Lower lobe of right lung (tissue), 2 donors: ENCODE measurements at regions not wholly inside any gene's neighbourhood (a gene's known extent, or its start where the extent isn't known, plus 50 kb on each side); places are given as distances from the start of the nearest gene placed in this dataset.

Experiments used
- ATAC-seq, 2 donors: fragments of 200-7000 bp; cut with Tn5 transposase; one replicate each; pipeline ENCODE4 v1.9.1; 2020 to 2022; ENCODE audit warnings: mild to moderate bottlenecking in 2 of 2, moderate library complexity in 2 of 2
- DNase-seq: peaks from one replicate; pipeline ENCODE4 v3.0.0-alpha.2; 2020
- H3K27ac ChIP-seq: fragments of 200-600 bp; one replicate; pipeline ENCODE4 v1.8.0; 2022
- H3K27me3 ChIP-seq: fragments of 200-600 bp; one replicate; pipeline ENCODE4 v1.8.0; 2022; ENCODE audit warnings: low read depth
- H3K36me3 ChIP-seq: fragments of 200-600 bp; one replicate; pipeline ENCODE4 v1.8.0; 2022; ENCODE audit warnings: mild to moderate bottlenecking
- H3K4me1 ChIP-seq: fragments of 200-600 bp; one replicate; pipeline ENCODE4 v1.8.0; 2022
- H3K4me3 ChIP-seq: fragments of 200-600 bp; one replicate; pipeline ENCODE4 v1.8.0; 2022; ENCODE audit warnings: mild to moderate bottlenecking
- H3K9me3 ChIP-seq: fragments of 200-600 bp; one replicate; pipeline ENCODE4 v1.8.0; 2022
- intact Hi-C: fragments of 100-400 bp; cut with DNase I; formaldehyde crosslinking; loops from one replicate; pipeline ENCODE4 v1.11.0; 2022
- TF ChIP-seq, protein P1 (sequence below): fragments of 200-600 bp; IDR thresholded peaks from one replicate; pipeline ENCODE4 v1.8.0; 2022; ENCODE audit warnings: antibody characterized with exemption, mild to moderate bottlenecking
- donor health status: DM: no; HTN: yes; CAD: no; lungs with severe emphysema.

DNA sequence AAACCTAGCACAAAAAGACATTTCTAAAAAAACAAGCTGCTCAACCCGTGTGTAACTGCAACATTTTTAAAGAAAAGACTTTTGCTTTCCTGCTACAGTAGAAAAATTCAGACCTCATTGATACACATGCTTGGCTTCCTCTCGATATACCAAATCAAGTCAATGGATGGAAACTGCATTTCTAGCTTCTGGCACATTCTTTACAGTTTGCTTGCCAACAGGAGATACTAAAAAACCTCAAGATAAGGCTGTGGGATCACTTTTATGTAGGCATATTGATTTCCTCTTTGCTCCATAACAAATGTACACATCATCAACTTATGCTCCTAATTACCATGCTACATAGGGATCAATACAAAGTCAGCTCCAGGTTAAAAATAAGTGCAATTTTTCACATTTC lies 178.4 kb downstream of the SIPA1L2 start:
- TF ChIP-seq, protein P1, sequence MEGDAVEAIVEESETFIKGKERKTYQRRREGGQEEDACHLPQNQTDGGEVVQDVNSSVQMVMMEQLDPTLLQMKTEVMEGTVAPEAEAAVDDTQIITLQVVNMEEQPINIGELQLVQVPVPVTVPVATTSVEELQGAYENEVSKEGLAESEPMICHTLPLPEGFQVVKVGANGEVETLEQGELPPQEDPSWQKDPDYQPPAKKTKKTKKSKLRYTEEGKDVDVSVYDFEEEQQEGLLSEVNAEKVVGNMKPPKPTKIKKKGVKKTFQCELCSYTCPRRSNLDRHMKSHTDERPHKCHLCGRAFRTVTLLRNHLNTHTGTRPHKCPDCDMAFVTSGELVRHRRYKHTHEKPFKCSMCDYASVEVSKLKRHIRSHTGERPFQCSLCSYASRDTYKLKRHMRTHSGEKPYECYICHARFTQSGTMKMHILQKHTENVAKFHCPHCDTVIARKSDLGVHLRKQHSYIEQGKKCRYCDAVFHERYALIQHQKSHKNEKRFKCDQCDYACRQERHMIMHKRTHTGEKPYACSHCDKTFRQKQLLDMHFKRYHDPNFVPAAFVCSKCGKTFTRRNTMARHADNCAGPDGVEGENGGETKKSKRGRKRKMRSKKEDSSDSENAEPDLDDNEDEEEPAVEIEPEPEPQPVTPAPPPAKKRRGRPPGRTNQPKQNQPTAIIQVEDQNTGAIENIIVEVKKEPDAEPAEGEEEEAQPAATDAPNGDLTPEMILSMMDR, result no peak
- Histone ChIP-seq H3K4me3 (no peak overlapping the region), H3K27me3 (no peaks in the 10 kb centered on the region), H3K27ac (no peak overlapping the region), H3K36me3 (no peaks in the 10 kb centered on the region), H3K9me3 (no peaks in the 10 kb centered on the region), H3K4me1 (peaks cover 9% of the 10 kb centered on the region)
- DNase-seq, result no peak
- ATAC-seq, result no peak
- intact Hi-C loops, result no loop called here

DNA sequence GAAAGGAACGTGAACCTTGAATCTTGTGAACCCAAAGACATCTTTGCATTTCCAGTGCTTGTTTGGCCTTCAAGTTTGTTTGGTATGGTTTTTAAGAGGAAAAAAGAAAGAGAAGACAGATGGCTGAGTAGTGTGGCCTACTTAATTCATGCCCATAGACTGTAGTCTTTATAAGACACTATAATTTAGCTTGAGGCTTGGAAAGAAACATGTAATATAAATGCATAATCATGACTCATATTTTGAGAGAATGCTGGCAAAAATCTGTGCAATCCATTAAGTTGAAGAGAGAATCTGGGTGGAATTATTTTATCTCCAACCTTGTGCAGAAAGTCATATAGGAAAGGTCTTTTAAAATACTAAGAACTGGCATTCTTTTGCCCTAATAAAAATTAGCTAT lies 179.3 kb downstream of the SIPA1L2 start:
- no peaks in the 10 kb centered on the region for H3K27me3 ChIP-seq
- no peak overlapping the region for H3K27ac ChIP-seq
- TF ChIP-seq, protein P1, result no peak
- intact Hi-C loops, result no loop called here
- H3K4me1 ChIP-seq, result peaks cover 9% of the 10 kb centered on the region
- no peaks in the 10 kb centered on the region for H3K9me3 ChIP-seq
- H3K36me3 ChIP-seq, result peaks cover 2% of the 10 kb centered on the region
- no peak overlapping the region for H3K4me3 ChIP-seq
- ATAC-seq (no peak), DNase-seq (no peak)

DNA sequence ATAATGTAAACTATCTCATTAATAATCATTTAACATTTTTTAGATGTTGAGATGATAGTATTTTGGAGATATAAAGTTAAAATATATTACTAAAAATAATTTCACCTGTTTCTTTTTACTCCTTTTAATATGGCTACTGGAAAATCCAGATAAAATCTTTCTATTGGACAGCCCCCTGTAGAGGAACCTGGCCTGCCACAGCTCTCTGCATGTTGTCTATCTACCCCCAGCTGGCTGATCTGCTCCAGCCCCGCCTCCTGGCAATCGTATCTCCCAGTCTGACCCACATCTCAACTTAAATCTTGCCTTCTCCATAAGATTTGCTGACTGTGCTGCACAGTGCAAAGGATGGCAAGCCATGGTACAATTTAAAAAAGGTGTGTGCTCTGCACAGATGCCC lies 182.8 kb downstream of the SIPA1L2 start:
- no peak for ATAC-seq
- H3K4me1 ChIP-seq, result peaks cover 4% of the 10 kb centered on the region
- no peak overlapping the region for H3K27ac ChIP-seq
- no peak for DNase-seq
- H3K9me3 ChIP-seq, result no peaks in the 10 kb centered on the region
- no peak overlapping the region for H3K4me3 ChIP-seq
- intact Hi-C loops, result no loop called here
- TF ChIP-seq, protein P1, result no peak
- H3K27me3 ChIP-seq, result no peaks in the 10 kb centered on the region
- peaks cover 29% of the 10 kb centered on the region for H3K36me3 ChIP-seq

DNA sequence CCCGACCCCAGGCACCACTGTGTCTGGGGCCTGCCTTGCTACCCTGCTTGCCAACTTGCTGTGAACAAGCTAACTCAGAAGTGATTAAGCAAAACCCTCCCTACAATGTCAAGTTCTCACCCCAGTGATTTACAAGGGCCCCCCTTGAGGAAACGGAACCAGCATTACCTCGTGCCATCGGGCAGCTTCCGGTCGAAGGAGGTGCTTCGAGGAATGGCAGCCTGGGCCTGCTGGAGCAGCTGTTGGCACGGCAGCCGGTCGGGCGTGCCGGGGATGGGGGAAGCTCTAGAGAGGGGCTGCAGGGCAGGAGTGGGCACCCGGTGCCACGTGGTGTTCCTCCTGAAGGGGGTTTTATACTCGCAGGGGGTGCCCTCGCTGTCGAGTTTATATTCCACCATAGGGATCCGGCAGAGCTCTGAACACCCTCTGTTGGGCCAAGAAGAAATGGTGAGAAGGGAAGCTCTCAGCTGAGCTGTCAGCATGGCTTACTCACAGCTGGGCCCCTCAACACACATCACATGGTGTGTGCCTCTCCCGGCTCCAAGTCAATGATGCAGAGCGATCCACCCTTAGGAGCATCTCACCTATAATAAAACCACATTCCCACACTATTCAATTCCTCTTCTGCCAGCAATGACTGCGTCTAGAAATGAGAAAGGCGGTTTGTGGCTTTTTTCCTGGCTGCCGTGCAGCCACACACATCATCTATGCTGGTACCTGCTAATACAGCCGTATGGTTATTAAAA lies 184.4 kb downstream of the SIPA1L2 start:
- Histone ChIP-seq H3K9me3 (no peaks in the 10 kb centered on the region), H3K4me3 (no peak overlapping the region), H3K36me3 (peaks cover 44% of the 10 kb centered on the region), H3K27me3 (no peaks in the 10 kb centered on the region), H3K27ac (no peak overlapping the region), H3K4me1 (no peaks in the 10 kb centered on the region)
- ATAC-seq (no peak), DNase-seq (no peak)
- TF ChIP-seq, protein P1, result no peak
- intact Hi-C loops, result no loop called here

DNA sequence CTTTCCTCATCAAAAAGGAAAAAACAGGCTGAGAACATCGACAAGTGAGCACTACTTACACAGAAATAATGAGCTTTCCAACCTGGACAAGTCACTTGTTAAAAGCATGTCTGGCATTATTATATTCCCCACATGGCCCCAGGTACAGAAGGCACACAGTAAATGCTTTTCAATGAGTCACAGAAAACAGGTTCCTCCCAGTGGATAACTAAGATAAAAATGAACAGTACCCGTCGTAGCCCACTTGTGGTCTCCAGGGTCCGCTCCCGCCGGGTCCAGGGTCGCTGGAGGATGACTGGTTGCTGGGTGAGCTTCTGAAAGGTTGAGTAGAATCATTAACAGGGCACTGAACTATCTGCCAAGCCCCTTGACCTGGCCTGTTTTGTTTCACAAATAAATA lies 186.6 kb downstream of the SIPA1L2 start:
- no peak for ATAC-seq
- TF ChIP-seq, protein P1, result no peak
- peaks cover 65% of the 10 kb centered on the region for H3K36me3 ChIP-seq

More for the DNA sequence above, 186.6 kb downstream of the SIPA1L2 start:
- Histone ChIP-seq H3K4me1 (no peaks in the 10 kb centered on the region), H3K27ac (no peak overlapping the region), H3K9me3 (no peaks in the 10 kb centered on the region), H3K4me3 (no peak overlapping the region), H3K27me3 (no peaks in the 10 kb centered on the region)
- no peak for DNase-seq
- intact Hi-C loops, result no loop called here
